GM10266 (cell line): ENCODE measurements at regions not wholly inside any gene's neighbourhood (a gene's known extent, or its start where the extent isn't known, plus 50 kb on each side); places are given as distances from the start of the nearest gene placed in this dataset.

Experiments
- DNase-seq: peaks from one replicate; pipeline ENCODE4 v3.0.0; 2012; ENCODE audit errors: extremely low spot score
- TF ChIP-seq, protein P1 (sequence below): IDR thresholded peaks from 2 replicates; pipeline ENCODE4 v1.5.1; 2012; ENCODE audit warnings: mild to moderate bottlenecking, low read depth; ENCODE audit not compliant: control insufficient read depth, insufficient read depth; ENCODE audit errors: missing control alignments

DNA sequence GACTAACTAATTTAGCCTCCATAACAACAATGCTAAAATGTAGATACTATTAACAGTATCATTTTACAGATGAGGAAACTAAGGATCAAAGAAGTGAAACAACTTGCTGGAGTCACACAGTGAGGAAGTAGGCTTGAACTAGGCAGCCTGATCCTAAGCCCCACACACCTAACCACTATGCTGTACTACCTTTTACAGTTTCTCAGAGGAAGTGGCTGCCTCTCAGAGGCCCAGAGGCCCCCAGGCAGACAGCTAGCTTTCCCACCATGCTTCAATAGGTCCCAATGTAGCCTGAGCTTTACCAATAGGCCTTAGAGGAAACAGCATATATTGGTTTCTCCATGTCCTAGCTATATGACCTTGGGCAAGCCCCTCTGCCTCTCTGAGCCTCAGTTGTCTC is 69.4 kb upstream of the PJA1 start:
- TF ChIP-seq, protein P1, sequence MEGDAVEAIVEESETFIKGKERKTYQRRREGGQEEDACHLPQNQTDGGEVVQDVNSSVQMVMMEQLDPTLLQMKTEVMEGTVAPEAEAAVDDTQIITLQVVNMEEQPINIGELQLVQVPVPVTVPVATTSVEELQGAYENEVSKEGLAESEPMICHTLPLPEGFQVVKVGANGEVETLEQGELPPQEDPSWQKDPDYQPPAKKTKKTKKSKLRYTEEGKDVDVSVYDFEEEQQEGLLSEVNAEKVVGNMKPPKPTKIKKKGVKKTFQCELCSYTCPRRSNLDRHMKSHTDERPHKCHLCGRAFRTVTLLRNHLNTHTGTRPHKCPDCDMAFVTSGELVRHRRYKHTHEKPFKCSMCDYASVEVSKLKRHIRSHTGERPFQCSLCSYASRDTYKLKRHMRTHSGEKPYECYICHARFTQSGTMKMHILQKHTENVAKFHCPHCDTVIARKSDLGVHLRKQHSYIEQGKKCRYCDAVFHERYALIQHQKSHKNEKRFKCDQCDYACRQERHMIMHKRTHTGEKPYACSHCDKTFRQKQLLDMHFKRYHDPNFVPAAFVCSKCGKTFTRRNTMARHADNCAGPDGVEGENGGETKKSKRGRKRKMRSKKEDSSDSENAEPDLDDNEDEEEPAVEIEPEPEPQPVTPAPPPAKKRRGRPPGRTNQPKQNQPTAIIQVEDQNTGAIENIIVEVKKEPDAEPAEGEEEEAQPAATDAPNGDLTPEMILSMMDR, result no peak

DNA sequence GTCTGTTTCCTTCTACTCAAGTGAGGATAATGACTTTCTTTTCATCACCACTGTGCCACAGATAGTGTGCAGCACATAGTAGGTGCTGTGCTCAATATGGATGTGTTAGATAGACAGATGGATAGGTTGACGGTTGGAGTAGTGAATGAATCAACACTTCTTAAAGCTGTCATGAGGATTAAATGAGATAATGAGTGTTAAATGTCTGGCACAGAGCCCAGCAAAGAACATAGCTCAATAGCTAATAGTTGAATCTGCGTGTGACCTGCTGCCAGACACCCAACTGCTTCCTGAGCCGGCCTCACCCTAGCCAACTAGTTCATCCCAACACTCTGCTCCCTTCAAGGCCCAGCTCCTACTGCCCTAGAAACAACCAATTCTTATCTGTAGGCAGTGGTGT is 67.7 kb upstream of the PJA1 start:
- TF ChIP-seq, protein P1, result no peak
- DNase-seq, result no peak

More for the DNA sequence above, 69.4 kb upstream of the PJA1 start:
- DNase-seq, result no peak

DNA sequence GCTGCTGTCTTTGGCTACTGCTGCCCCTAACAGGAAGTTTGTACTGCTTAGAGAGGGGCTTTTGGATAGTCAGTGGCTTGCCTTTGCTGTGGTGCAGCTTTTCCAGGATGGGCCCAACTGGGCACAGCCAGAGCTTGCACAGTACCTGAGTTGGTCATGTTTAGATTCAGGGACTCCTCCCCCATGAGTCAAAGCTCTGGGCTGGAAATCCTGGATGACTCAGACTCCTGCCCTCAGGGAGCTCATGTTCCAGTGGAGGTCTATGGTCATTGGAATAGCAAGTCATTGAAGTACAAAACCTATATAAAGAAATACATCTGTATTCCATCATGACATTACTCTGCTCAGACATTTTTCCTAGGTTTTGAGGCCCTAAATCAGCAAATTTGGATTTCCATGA is 66.7 kb upstream of the PJA1 start:
- no peak for DNase-seq
- TF ChIP-seq, protein P1, result no peak

DNA sequence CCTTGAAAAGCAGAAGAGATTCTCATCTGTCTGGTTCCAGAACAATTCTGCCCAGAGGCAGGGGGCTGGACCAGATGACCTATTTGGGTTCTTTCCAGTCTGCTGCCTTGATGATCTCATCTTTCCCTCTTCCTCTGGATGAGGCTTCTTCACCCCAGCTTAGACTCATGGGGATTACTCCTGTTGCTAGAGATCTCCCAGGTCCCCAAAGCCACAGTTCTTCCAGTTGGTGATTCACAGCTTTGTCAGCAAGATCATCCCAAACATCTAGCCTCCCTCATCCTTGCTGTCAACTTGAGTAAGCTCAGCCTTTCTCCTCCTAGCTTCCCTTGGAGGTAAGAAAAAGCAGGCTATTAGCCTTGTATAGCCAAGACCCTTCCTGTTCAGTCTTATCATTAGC is 64.2 kb upstream of the PJA1 start:
- DNase-seq, result no peak
- TF ChIP-seq, protein P1, result no peak

DNA sequence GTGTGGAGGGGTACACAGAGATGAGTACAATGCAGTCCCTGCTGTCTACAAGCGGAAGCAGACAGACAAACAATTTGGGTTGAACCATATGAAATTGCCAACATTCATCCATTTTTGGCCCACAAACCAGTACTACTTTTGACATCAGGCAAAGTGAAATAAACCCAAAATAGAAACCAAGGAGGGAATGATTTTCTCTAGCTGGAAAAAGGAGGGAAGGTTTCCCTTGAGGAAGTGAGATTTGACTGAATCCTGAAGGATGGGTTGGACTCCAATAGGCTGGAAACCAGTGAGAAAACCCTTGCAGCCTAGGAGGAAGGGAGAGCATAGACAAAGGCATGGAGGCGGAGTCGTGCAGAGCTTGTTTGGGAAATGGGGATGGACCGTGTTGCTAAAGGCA is 63.5 kb upstream of the PJA1 start:
- TF ChIP-seq, protein P1, result no peak
- no peak for DNase-seq

DNA sequence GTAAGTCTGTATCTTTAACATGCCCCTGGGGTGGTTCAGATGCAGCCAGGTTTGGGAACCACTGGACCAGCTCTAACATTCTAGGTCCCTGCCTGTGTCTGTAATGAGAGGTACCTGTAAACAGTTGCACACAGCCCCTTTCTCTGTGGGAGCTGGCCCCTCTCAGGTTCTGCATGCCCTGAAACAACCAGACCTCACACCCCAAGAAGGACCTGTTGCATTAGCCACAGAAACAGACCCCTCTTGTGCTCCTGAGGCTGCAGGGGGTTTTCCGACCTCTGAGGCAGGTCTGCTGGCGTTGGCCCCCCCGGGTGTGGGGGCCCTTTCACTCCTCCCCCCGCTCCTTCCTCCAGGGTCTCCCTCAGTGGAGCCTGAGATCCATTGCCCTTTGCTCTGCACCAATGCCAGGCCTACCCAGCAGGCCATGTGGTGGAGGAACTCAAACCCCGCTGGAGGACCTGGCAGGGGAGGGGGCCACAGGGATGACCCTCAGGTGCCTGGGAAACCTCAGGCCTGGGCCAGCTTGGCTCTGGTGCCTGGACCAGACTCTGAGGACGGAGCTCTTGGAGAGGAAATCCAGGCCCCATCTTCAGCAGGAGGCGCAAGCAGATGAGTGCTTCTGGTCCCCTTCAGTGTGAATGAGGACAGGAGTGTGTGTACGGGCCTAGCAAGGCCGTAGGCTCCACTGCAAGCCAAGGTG is 61.4 kb upstream of the PJA1 start:
- DNase-seq, result no peak
- TF ChIP-seq, protein P1, result no peak
